GM12878 (cell line): ENCODE measurements at regions not wholly inside any gene's neighbourhood (a gene's known extent, or its start where the extent isn't known, plus 50 kb on each side); places are given as distances from the start of the nearest gene placed in this dataset.

Source experiments
- ATAC-seq: fragments of 200-7000 bp; cut with Tn5 transposase; 3 replicates; pipeline ENCODE4 v1.9.1; 2020; ENCODE audit warnings: mild to moderate bottlenecking, moderate library complexity
- BruUV-seq: library from RNA; stranded (reverse); fragments of 400-500 nt; replicated peaks from 2 replicates; lab custom pipeline; 2021; lab: Mats Ljungman, UMichigan
- CTCF ChIA-PET: fragments of 300-600 bp; sonication (Branson Sonifier 250); formaldehyde crosslinking; extraction: SDS; loops from one replicate; lab custom pipeline; 2021; ENCODE audit warnings: inconsistent platforms; lab: Yijun Ruan, JAX
- POLR2A ChIA-PET: fragments of 350-600 bp; formaldehyde crosslinking; extraction: SDS; loops from one replicate; lab custom pipeline; 2021; ENCODE audit warnings: inconsistent platforms; lab: Charles Lee
- RAD21 ChIA-PET: fragments of 300-600 bp; sonication (Branson Sonifier 250); formaldehyde crosslinking; loops from one replicate; lab custom pipeline; 2023; ENCODE audit warnings: antibody characterized with exemption; ENCODE audit not compliant: unreplicated experiment; lab: Charles Lee
- SMC1A ChIA-PET: fragments of 300-600 bp; sonication (Branson Sonifier 250); formaldehyde crosslinking; loops from one replicate; lab custom pipeline; 2023; ENCODE audit not compliant: unreplicated experiment, uncharacterized antibody; lab: Charles Lee
- DNase-seq: peaks from one replicate; pipeline ENCODE4 v3.0.0-alpha.2; 2011; ENCODE audit warnings: low read depth, low spot score
- FAIRE-seq: peaks from 3 replicates; lab custom pipeline; 2011; peaks lifted over from hg19 to GRCh38; lab: Jason Lieb, UNC
- H2AFZ ChIP-seq: 2 replicates; pipeline ENCODE4 v1.6.0; 2011; ENCODE audit warnings: low read depth, low read length, control low read depth; ENCODE audit not compliant: control insufficient read depth
- H3K27ac ChIP-seq: 2 replicates; pipeline ENCODE4 v1.5.1; 2011; ENCODE audit warnings: control low read depth; ENCODE audit not compliant: control insufficient read depth, insufficient read depth
- H3K27me3 ChIP-seq, 2 experiments: replicated peaks in 1 of 2; 2 replicates each; pipeline versions ENCODE4 v1.6.0 to v1.6.1; 2011; ENCODE audit warnings: low read length in 1 of 2; ENCODE audit not compliant: control insufficient read depth in 2 of 2, insufficient read depth in 2 of 2
- H3K36me3 ChIP-seq, 2 experiments: 2 replicates each; pipeline ENCODE4 v1.5.1; 2011; ENCODE audit warnings: low read length in 1 of 2; ENCODE audit not compliant: control insufficient read depth in 2 of 2, insufficient read depth in 2 of 2
- H3K4me1 ChIP-seq: 2 replicates; pipeline ENCODE4 v1.6.1; 2011; ENCODE audit warnings: mild to moderate bottlenecking, low read length, moderate library complexity, mixed read lengths; ENCODE audit not compliant: control insufficient read depth, insufficient read depth
- H3K4me2 ChIP-seq: 2 replicates; pipeline ENCODE4 v1.6.0; 2011; ENCODE audit warnings: control low read depth; ENCODE audit not compliant: control insufficient read depth, insufficient read depth
- H3K4me3 ChIP-seq: fragments of 200-600 bp; sonication (generic); 2 replicates; pipeline ENCODE4 v1.5.1; 2016
- H3K79me2 ChIP-seq: 2 replicates; pipeline ENCODE4 v1.6.0; 2011; ENCODE audit warnings: low read length; ENCODE audit not compliant: control insufficient read depth, insufficient read depth
- H3K9ac ChIP-seq: 2 replicates; pipeline ENCODE4 v1.8.0; 2011; ENCODE audit warnings: low read length, control low read depth, mixed read lengths; ENCODE audit not compliant: control insufficient read depth, insufficient read depth
- H3K9me3 ChIP-seq: replicated peaks from 3 replicates; pipeline ENCODE4 v1.5.1; 2011; ENCODE audit warnings: mild to moderate bottlenecking, low read length; ENCODE audit not compliant: control insufficient read depth, insufficient read depth
- H4K20me1 ChIP-seq: 2 replicates; pipeline ENCODE4 v1.6.0; 2011; ENCODE audit not compliant: control insufficient read depth, insufficient read depth
- ATF7 ChIP-seq: fragments of 450-650 bp; IDR thresholded peaks from 2 replicates; pipeline ENCODE4 v1.6.1; 2016; ENCODE audit warnings: low read depth, mild to moderate bottlenecking
- CBFB ChIP-seq: IDR thresholded peaks from 2 replicates; pipeline ENCODE4 v1.6.1; 2016; ENCODE audit warnings: antibody characterized with exemption, low read depth
- CBX5 ChIP-seq: sonication (generic); IDR thresholded peaks from 2 replicates; pipeline ENCODE4 v1.6.1; 2016; ENCODE audit warnings: low read depth, moderate library complexity, mild to moderate bottlenecking, inconsistent platforms
- CHD1 ChIP-seq: IDR thresholded peaks from 2 replicates; pipeline ENCODE4 v1.6.1; 2012; ENCODE audit warnings: low read depth, low read length, improper control_type of control experiment
- CHD2 ChIP-seq: IDR thresholded peaks from 2 replicates; pipeline ENCODE4 v1.6.1; 2011; ENCODE audit warnings: low read depth, low read length, improper control_type of control experiment, borderline replicate concordance
- CTCF ChIP-seq, 3 experiments: IDR thresholded peaks in 2 of 3; conservative IDR thresholded peaks in 1 of 3; 2 replicates each; pipeline ENCODE4 v1.5.1; 2011; ENCODE audit warnings: low read depth in 3 of 3, low read length in 3 of 3, mild to moderate bottlenecking in 3 of 3, control low read depth in 2 of 3, moderate library complexity in 2 of 3, inconsistent platforms in 1 of 3, mixed read lengths in 1 of 3; ENCODE audit not compliant: control insufficient read depth in 2 of 3, insufficient read depth in 1 of 3; ENCODE audit errors: extremely low read depth in 1 of 3
- E2F8 ChIP-seq: fragments of 450-650 bp; IDR thresholded peaks from 2 replicates; pipeline ENCODE4 v1.6.1; 2018; ENCODE audit warnings: mild to moderate bottlenecking, low read depth, moderate library complexity; ENCODE audit not compliant: partially characterized antibody
- EP300 ChIP-seq, 2 experiments: fragments of 150-350 bp in 1 of 2; IDR thresholded peaks; 2 replicates each; pipeline ENCODE4 v1.6.1; 2011 to 2012; ENCODE audit warnings: low read depth in 2 of 2, low read length in 2 of 2, borderline replicate concordance in 1 of 2, improper control_type of control experiment in 1 of 2, inconsistent platforms in 1 of 2; ENCODE audit not compliant: control insufficient read depth in 1 of 2
- FOXK2 ChIP-seq: fragments of 450-650 bp; IDR thresholded peaks from 2 replicates; pipeline ENCODE4 v1.6.1; 2017; ENCODE audit warnings: mild to moderate bottlenecking, moderate library complexity
- HDAC2 ChIP-seq: fragments of 200-600 bp; sonication (generic); IDR thresholded peaks from 2 replicates; pipeline ENCODE4 v1.6.1; 2017
- HSF1 ChIP-seq: fragments of 150-350 bp; IDR thresholded peaks from 2 replicates; pipeline ENCODE4 v1.6.1; 2014; ENCODE audit warnings: mild to moderate bottlenecking, low read depth, low read length
- NBN ChIP-seq: fragments of 450-650 bp; IDR thresholded peaks from 2 replicates; pipeline ENCODE4 v1.6.1; 2016
- PML ChIP-seq: IDR thresholded peaks from 2 replicates; pipeline ENCODE4 v1.6.1; 2012; ENCODE audit warnings: low read length, inconsistent platforms
- RELA ChIP-seq: fragments of 450-650 bp; IDR thresholded peaks from 2 replicates; pipeline ENCODE4 v1.8.0; 2014; ENCODE audit warnings: borderline replicate concordance; ENCODE audit not compliant: partially characterized antibody
- SUPT20H ChIP-seq: IDR thresholded peaks from 2 replicates; pipeline ENCODE4 v1.6.1; 2011; ENCODE audit warnings: low read depth, mild to moderate bottlenecking, low read length, moderate library complexity, borderline replicate concordance; ENCODE audit not compliant: control insufficient read depth
- USF2 ChIP-seq: IDR thresholded peaks from 2 replicates; pipeline ENCODE4 v1.6.1; 2011; ENCODE audit warnings: low read depth, low read length, improper control_type of control experiment, borderline replicate concordance
- YY1 ChIP-seq: IDR thresholded peaks from 2 replicates; pipeline ENCODE4 v1.6.1; 2011; ENCODE audit warnings: low read depth, mild to moderate bottlenecking, low read length
- ZZZ3 ChIP-seq: IDR thresholded peaks from 2 replicates; pipeline ENCODE4 v1.6.1; 2011; ENCODE audit warnings: low read depth; ENCODE audit not compliant: control insufficient read depth, insufficient read length
- WGBS: methylation state at CpG from one replicate; pipeline ENCODE4 v1.1.6; 2016; ENCODE audit warnings: low lambda C conversion rate; ENCODE audit not compliant: insufficient replicate concordance, insufficient coverage; ENCODE audit errors: missing lambda C conversion rate; 5-methylcytosine and 5-hydroxymethylcytosine counted together
- in situ Hi-C: fragments of 300-500 bp; cut with MboI; formaldehyde crosslinking; loops from 9 replicates; pipeline ENCODE4 v1.14.3; 2018; ENCODE audit warnings: mixed read lengths
- intact Hi-C: fragments of 100-400 bp; cut with micrococcal nuclease; formaldehyde crosslinking; loops from one replicate; pipeline ENCODE4 v1.14.2; 2022; ENCODE audit not compliant: unreplicated experiment

GRCh38 chr5:155126573-155126972 is 113.0 kb downstream of the KIF4B start (continued):
- TF ChIP-seq USF2 (no peak), CBFB (no peak), HDAC2 (no peak), E2F8 (no peak), YY1 (no peak)

- intact Hi-C loops (no loop called here), in situ Hi-C loops (no loop called here)
- Histone ChIP-seq H3K79me2 (no peaks in the 10 kb centered on the region), H3K4me2 (no peak overlapping the region), H3K4me1 (no peaks in the 10 kb centered on the region), H3K9ac (no peak overlapping the region), H3K27me3 (no peaks in the 10 kb centered on the region), H3K36me3 (no peaks in the 10 kb centered on the region), H2AFZ (no peak overlapping the region), H3K9me3 (no peaks in the 10 kb centered on the region), H3K4me3 (no peak overlapping the region), H3K27ac (no peak overlapping the region), H4K20me1 (no peaks in the 10 kb centered on the region)
- ChIA-PET SMC1A (no interaction called here), CTCF (interaction anchor here (1.5 kb wide), 2 partner anchors 9 to 11 kb away, joined by 3 to 4 read pairs; no protein-coding TSS in a partner anchor), POLR2A (interaction anchor here (0.6 kb wide), 1 partner anchor 639 kb away, joined by 4 read pairs; no protein-coding TSS in a partner anchor), RAD21 (no interaction called here)
- FAIRE-seq = no peak
- no TSS peak for BruUV-seq
- no peak for ATAC-seq
- WGBS = 82% methylated on average over 5 of the region's 5 CpGs
- DNase-seq = no peak
- TF ChIP-seq CBX5 (no peak), CTCF (IDR thresholded peaks at IDR 0.05 in 2 of 3, conservative IDR thresholded peaks at IDR 0.05 in 1 of 3; ENCODE audit: control insufficient read depth in 2 of 3, extremely low read depth in 1 of 3, insufficient read depth in 1 of 3, low read depth in 3 of 3, low read length in 3 of 3) (no peak), RELA (no peak), EP300 (IDR thresholded peaks at IDR 0.05; ENCODE audit: borderline replicate concordance in 1 of 2, control insufficient read depth in 1 of 2, low read depth in 2 of 2, low read length in 2 of 2) (no peak), ZZZ3 (no peak), NBN (no peak), CHD2 (no peak), FOXK2 (no peak), SUPT20H (no peak), PML (no peak), HSF1 (no peak), ATF7 (no peak), CHD1 (no peak)
These were observed 114.0 kb downstream of the KIF4B start for GRCh38 chr5:155127552-155127951.
